ENCODE measurements at regions not wholly inside any gene's neighbourhood (a gene's known extent, or its start where the extent isn't known, plus 50 kb on each side); places are given as distances from the start of the nearest gene placed in this dataset.

DNA sequence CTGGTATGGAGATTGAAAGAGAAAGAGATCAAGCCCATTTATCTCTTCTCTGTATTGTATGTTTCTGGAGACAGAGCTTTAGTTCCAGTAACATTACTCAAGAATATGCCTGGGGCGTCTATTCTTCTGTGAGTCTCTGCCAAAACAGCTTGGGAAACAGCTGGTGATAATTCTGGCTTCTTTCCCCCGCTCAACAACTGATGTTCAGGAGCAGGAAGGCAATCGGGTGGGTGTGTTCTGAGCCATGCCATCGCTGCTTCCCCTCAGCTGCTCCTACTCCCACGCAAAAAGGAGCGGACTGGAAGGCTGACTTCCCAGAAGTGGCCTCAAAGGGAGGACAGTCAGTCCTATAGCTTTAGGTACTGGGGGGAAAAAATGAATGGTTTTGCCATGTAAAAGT, 695.1 kb downstream of the PLCL1 start:
- Histone ChIP-seq H3K27ac (no peak overlapping the region), H3K4me3 (no peak overlapping the region)
- TF ChIP-seq, protein P1, sequence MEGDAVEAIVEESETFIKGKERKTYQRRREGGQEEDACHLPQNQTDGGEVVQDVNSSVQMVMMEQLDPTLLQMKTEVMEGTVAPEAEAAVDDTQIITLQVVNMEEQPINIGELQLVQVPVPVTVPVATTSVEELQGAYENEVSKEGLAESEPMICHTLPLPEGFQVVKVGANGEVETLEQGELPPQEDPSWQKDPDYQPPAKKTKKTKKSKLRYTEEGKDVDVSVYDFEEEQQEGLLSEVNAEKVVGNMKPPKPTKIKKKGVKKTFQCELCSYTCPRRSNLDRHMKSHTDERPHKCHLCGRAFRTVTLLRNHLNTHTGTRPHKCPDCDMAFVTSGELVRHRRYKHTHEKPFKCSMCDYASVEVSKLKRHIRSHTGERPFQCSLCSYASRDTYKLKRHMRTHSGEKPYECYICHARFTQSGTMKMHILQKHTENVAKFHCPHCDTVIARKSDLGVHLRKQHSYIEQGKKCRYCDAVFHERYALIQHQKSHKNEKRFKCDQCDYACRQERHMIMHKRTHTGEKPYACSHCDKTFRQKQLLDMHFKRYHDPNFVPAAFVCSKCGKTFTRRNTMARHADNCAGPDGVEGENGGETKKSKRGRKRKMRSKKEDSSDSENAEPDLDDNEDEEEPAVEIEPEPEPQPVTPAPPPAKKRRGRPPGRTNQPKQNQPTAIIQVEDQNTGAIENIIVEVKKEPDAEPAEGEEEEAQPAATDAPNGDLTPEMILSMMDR (IDR thresholded peaks at IDR 0.05), result no peak
- DNase-seq (ENCODE audit: low spot score), result no peak

DNA sequence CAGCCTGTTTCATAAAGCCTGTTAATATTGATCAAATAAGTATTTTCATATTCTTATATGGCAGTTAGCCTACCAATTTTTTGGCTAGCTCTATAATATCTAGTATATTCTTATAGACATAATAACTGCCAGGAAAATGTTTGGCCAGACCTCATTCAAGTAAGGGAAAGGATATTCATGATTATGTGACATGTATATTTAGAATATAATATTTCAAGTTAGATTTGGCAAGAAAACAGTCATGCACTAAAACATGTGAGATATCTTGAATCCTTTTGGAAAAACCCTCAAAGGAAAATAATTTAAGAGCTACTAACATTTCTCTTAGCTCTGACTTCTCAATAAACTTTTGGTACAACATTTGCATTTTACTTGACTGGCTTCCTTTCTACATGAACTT, 694.1 kb downstream of the PLCL1 start:
- no peak for DNase-seq (ENCODE audit: low spot score)
- Histone ChIP-seq H3K27ac (no peak overlapping the region), H3K4me3 (no peak overlapping the region)
- TF ChIP-seq, protein P1 (IDR thresholded peaks at IDR 0.05), result no peak

DNA sequence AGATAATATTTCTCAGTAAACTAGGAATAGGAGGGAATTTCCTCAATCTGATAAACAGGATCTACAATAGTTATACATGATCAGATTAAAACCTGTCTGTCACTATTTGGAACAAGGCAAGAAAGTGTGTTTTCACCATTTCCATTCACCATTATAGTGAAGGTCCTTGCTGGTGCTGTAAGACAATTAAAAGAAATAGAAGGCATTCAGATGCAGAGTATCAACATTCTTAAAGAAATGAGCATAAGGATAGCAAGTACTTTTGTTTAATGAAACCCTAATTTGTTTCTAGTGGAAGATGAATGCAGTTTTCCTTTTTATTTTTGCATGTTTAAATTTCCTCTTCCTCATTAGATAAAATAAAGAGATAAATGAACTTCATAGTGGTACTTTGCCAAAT, 693.7 kb downstream of the PLCL1 start:
- H3K27ac ChIP-seq, result no peak overlapping the region
- TF ChIP-seq, protein P1 (IDR thresholded peaks at IDR 0.05), result no peak
- no peak for DNase-seq (ENCODE audit: low spot score)
- no peak overlapping the region for H3K4me3 ChIP-seq

DNA sequence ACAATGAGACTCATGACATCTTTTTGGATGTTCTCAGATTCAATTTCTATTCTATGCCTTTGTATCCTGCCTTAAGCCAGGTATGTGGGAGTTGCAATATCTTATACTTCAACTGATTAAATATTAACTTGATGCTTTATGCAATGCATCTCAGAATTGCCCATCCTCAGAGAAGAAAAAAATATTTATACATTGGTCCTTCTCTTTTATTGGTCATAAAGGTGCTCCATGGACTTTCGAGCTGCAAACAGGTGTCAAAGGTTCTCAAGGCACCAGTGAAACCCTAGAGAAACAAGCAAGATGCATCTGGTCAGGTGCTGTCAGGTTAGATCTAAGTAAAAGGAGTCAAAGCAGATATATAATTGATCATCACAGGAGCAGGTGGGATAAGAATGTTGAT, 690.5 kb downstream of the PLCL1 start:
- no peak for DNase-seq (ENCODE audit: low spot score)
- Histone ChIP-seq H3K4me3 (no peak overlapping the region), H3K27ac (no peak overlapping the region)
- TF ChIP-seq, protein P1 (IDR thresholded peaks at IDR 0.05), result no peak

DNA sequence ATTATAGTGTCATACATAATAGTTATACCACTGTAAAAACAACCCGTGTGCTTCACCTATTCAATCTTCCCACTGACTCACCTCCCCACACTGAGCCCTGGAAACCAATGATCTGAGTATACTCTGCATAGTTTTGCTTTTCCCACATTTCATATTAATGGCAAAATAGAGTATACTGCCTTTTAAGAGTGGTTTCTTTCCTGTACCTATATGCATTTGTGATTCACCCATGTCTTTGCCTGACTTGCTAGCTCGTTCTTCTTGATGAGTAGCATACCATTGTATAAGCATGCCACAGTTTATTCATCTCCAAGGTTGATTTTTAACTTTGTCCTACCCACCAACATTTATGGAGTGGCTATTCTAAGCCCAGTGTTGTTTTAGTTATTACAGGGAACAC, 686.4 kb downstream of the PLCL1 start:
- no peak for DNase-seq (ENCODE audit: low spot score)
- H3K27ac ChIP-seq, result no peak overlapping the region
- H3K4me3 ChIP-seq, result no peak overlapping the region
- TF ChIP-seq, protein P1 (IDR thresholded peaks at IDR 0.05), result no peak

DNA sequence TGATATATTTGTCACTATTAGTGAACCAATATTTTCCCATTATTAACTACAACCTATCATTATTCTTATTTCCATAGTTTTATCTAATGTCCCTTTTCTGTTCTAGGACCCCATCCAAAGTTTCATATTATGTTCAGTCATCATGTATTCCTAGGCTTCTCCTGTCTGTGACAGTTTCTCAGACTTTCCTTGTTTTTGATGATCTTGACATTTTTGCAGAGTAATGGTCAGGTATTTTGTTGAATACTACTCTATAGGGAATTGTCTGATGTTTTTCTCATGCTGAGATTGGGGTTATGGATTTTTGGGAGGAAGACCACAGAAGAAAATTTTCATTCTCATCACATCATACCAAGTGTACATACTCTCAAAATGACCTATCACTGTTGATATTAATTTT, 684.6 kb downstream of the PLCL1 start:
- DNase-seq (ENCODE audit: low spot score), result no peak
- TF ChIP-seq, protein P1 (IDR thresholded peaks at IDR 0.05), result no peak
- no peak overlapping the region for H3K4me3 ChIP-seq
- no peak overlapping the region for H3K27ac ChIP-seq

DNA sequence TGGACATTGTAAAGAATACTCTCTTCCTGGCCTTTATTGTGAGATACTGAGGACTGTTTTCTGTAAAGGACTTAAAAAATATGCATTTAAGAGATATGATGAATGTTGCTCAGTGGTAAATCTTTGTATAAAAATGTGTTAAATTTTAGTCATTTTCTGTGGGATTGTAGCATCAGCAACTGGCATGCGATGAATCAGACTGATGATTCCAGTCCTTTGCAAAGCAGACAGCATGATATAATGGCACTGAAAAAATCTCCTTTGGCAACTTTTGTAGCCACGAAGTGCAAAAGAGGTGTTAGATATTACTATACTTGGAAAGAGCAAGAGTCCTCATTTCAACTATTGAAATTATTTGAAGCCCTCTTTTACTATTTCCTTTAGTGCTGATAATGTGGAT, 678.7 kb downstream of the PLCL1 start:
- TF ChIP-seq, protein P1 (IDR thresholded peaks at IDR 0.05), result no peak
- no peak for DNase-seq (ENCODE audit: low spot score)
- Histone ChIP-seq H3K4me3 (no peak overlapping the region), H3K27ac (no peak overlapping the region)
